IPS-18a (cell line): ENCODE measurements at regions not wholly inside any gene's neighbourhood (a gene's known extent, or its start where the extent isn't known, plus 50 kb on each side); places are given as distances from the start of the nearest gene placed in this dataset.
A peak's percentile ranks its signal among the peaks of the same experiment; 100 is the strongest.

Experiments
- H3K27ac ChIP-seq: one replicate; pipeline ENCODE4 v1.5.1; 2013; ENCODE audit warnings: low read length
- H3K27me3 ChIP-seq: one replicate; pipeline ENCODE4 v1.6.1; 2013; ENCODE audit warnings: mild to moderate bottlenecking, low read length; ENCODE audit not compliant: control insufficient read depth, insufficient read depth
- H3K36me3 ChIP-seq: one replicate; pipeline ENCODE4 v1.6.1; 2013; ENCODE audit warnings: low read depth, low read length; ENCODE audit not compliant: control insufficient read depth
- H3K4me1 ChIP-seq: one replicate; pipeline ENCODE4 v1.6.1; 2013; ENCODE audit warnings: low read depth, low read length; ENCODE audit not compliant: control insufficient read depth
- H3K4me3 ChIP-seq: one replicate; pipeline ENCODE4 v1.5.1; 2013; ENCODE audit warnings: low read length
- H3K9ac ChIP-seq: one replicate; pipeline ENCODE4 v1.6.1; 2013; ENCODE audit warnings: mild to moderate bottlenecking, low read length, moderate library complexity
- H3K9me3 ChIP-seq: one replicate; pipeline ENCODE4 v1.6.1; 2013; ENCODE audit warnings: low read depth, low read length; ENCODE audit not compliant: control insufficient read depth

DNA sequence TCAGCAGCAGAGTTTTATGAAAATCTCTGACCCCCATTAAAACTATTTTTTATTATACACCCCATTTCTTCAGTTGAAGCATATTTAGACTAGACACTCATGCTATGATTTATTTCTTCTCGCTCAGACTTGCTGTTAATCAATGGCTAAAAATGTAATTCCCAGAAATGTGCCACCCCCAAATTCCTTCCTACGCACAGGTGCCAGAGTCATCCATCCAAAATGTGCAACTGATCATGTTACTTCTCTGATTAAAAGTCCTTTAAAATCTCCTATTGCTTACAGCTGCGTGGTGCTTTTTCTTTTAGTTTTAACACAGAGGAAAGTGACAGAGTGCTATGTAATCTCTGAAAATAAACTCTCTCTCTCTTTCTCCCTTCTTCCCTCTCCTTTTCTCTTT, 954.4 kb downstream of the NCAM2 start:
- Histone ChIP-seq H3K27ac (no peak overlapping the region), H3K9me3 (no peaks in the 10 kb centered on the region), H3K9ac (no peak overlapping the region), H3K27me3 (no peaks in the 10 kb centered on the region), H3K4me3 (no peak overlapping the region), H3K4me1 (no peaks in the 10 kb centered on the region), H3K36me3 (no peaks in the 10 kb centered on the region)

GRCh38 chr21:21955204-21955603, 957.0 kb downstream of the NCAM2 start:
- H3K27me3 ChIP-seq, result no peaks in the 10 kb centered on the region

GRCh38 chr21:21957490-21957889, 959.3 kb downstream of the NCAM2 start:
- no peak overlapping the region for H3K9ac ChIP-seq
- no peak overlapping the region for H3K4me3 ChIP-seq
- H3K27me3 ChIP-seq, result no peaks in the 10 kb centered on the region
- no peaks in the 10 kb centered on the region for H3K4me1 ChIP-seq
- no peaks in the 10 kb centered on the region for H3K9me3 ChIP-seq
- no peak overlapping the region for H3K27ac ChIP-seq
- no peaks in the 10 kb centered on the region for H3K36me3 ChIP-seq

More at GRCh38 chr21:21955204-21955603, 957.0 kb downstream of the NCAM2 start:
- Histone ChIP-seq H3K4me3 (no peak overlapping the region), H3K36me3 (no peaks in the 10 kb centered on the region), H3K27ac (no peak overlapping the region), H3K4me1 (no peaks in the 10 kb centered on the region), H3K9me3 (no peaks in the 10 kb centered on the region), H3K9ac (no peak overlapping the region)

GRCh38 chr21:21963911-21964310, 965.7 kb downstream of the NCAM2 start:
- Histone ChIP-seq H3K4me3 (no peak overlapping the region), H3K27ac (no peak overlapping the region), H3K36me3 (no peaks in the 10 kb centered on the region), H3K4me1 (no peaks in the 10 kb centered on the region), H3K9ac (no peak overlapping the region), H3K9me3 (peaks cover 19% of the 10 kb centered on the region), H3K27me3 (no peaks in the 10 kb centered on the region)

DNA sequence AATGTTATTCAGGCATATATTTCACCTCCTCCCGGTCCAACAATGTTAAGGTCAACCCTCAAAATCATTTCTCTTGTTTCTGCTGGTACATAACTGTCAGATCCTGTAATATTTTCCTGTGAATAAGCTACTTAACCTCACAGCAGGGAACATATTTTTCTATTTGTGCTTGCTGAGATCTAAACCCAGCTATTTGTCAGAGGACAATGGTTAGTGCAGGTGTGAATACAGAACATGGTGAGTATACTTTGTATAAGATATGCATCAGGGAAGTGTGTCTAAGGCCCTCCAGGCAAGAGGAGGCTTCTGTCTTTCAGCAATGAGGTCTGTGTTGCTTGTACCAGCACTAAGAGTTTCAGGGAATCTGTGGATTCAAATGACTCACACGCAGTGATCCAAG, 970.6 kb downstream of the NCAM2 start:
- H3K27ac ChIP-seq, result no peak overlapping the region
- H3K9ac ChIP-seq, result no peak overlapping the region

DNA sequence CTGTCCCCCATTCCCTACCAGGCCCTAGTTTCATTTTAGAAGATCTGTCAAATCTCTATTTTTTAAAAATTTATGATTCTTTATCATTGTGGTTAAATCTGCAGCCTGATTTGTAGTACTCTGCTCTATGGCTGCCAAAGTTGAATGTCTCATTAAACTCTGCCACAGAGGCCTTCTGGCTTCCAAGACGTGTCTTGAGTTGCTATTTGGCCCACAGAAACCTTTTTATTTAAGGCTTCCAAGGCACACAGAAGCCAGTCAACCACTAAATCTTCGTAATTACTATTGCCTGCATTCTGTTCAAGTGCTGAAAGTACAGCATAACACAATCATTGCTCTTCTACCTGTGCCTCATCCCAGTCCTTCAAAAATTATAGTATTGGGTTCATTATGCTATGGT, 971.0 kb downstream of the NCAM2 start:
- Histone ChIP-seq H3K27me3 (no peaks in the 10 kb centered on the region), H3K27ac (no peak overlapping the region), H3K9ac (no peak overlapping the region), H3K9me3 (peaks cover 8% of the 10 kb centered on the region), H3K4me3 (no peak overlapping the region), H3K36me3 (no peaks in the 10 kb centered on the region), H3K4me1 (peaks cover 9% of the 10 kb centered on the region)

More for the DNA sequence above, 970.6 kb downstream of the NCAM2 start:
- Histone ChIP-seq H3K4me3 (no peak overlapping the region), H3K27me3 (no peaks in the 10 kb centered on the region), H3K9me3 (peaks cover 12% of the 10 kb centered on the region), H3K36me3 (no peaks in the 10 kb centered on the region), H3K4me1 (peaks cover 6% of the 10 kb centered on the region)

- H3K9ac ChIP-seq, result no peak overlapping the region
- no peak overlapping the region for H3K4me3 ChIP-seq
Measured at GRCh38 chr21:21971384-21971783, 973.2 kb downstream of the NCAM2 start.

GRCh38 chr21:21973806-21974205, 975.6 kb downstream of the NCAM2 start:
- peaks cover 9% of the 10 kb centered on the region for H3K4me1 ChIP-seq
- no peaks in the 10 kb centered on the region for H3K36me3 ChIP-seq
- H3K27me3 ChIP-seq, result no peaks in the 10 kb centered on the region
- no peak overlapping the region for H3K27ac ChIP-seq
- H3K4me3 ChIP-seq, result no peak overlapping the region
- peak overlapping the region; percentile 25 for H3K9ac ChIP-seq
- H3K9me3 ChIP-seq, result no peaks in the 10 kb centered on the region

More at GRCh38 chr21:21971384-21971783, 973.2 kb downstream of the NCAM2 start:
- Histone ChIP-seq H3K9me3 (peaks cover 3% of the 10 kb centered on the region), H3K27me3 (no peaks in the 10 kb centered on the region), H3K4me1 (peaks cover 9% of the 10 kb centered on the region), H3K36me3 (no peaks in the 10 kb centered on the region), H3K27ac (no peak overlapping the region)

DNA sequence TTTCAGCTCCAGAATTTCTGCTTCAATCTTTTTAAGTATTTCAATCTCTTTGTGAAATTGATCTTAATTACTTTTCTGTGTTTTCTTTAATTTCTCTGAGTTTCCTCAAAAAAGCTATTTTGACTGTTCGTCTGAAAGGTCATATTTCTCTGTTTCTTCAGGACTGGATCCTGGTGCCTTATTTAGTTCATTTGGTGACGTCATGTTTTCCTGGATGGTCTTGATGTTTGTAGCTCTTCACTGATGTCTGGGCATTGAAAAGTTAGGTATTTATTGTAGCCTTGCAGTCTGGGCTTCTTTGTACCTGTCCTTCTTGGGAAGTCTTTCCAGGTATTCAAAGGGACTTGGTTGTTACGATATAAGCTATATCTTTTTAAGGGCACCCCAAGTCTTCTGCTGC, 998.7 kb downstream of the NCAM2 start:
- no peaks in the 10 kb centered on the region for H3K27me3 ChIP-seq
- H3K4me1 ChIP-seq, result no peaks in the 10 kb centered on the region
- no peaks in the 10 kb centered on the region for H3K9me3 ChIP-seq
- no peak overlapping the region for H3K4me3 ChIP-seq
- H3K9ac ChIP-seq, result no peak overlapping the region
- no peak overlapping the region for H3K27ac ChIP-seq
- no peaks in the 10 kb centered on the region for H3K36me3 ChIP-seq

- Histone ChIP-seq H3K9ac (no peak overlapping the region), H3K4me3 (no peak overlapping the region), H3K4me1 (no peaks in the 10 kb centered on the region), H3K27ac (no peak overlapping the region), H3K9me3 (no peaks in the 10 kb centered on the region), H3K27me3 (no peaks in the 10 kb centered on the region), H3K36me3 (no peaks in the 10 kb centered on the region)
Measured at GRCh38 chr21:21997390-21998333, 999.5 kb downstream of the NCAM2 start.

DNA sequence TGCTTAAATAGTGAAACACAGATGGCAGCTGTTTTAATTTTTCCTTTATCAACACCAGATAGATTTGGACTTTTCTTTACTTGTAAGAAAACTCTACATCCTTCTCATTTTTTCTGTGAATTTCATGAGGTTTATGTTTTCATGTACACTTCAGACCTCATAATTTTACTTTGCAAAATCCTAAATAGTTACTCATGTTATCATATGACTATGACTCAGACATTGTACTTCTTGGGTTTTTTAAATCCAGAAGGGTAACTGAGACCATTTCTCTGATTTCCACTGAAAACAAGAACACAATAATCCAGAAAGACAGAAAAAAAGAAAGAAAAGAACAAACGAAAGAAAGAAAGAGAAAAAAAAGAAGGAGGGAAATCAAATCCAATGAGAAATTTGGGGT, 1021.6 kb downstream of the NCAM2 start:
- Histone ChIP-seq H3K36me3 (no peaks in the 10 kb centered on the region), H3K9me3 (no peaks in the 10 kb centered on the region), H3K27me3 (no peaks in the 10 kb centered on the region), H3K4me1 (no peaks in the 10 kb centered on the region), H3K9ac (no peak overlapping the region), H3K4me3 (no peak overlapping the region), H3K27ac (no peak overlapping the region)

DNA sequence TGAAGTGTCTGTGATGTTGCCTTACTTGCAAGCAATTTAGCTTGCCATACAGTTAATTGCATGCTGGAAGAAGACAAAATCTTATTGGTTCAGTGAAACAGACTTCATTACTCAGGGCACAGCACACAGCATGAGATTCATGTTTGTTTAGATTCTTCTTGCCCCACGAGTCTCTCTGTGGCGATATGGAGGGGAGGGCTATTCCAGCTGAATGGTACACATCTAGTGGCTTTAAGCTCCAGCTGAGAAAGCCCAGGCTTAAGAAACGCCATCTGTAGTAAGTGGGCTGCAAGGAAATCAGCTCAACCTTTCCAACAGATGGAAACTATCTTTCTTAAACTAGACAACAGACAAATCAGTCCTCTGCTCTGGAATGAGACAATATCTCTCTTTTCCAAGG, 1022.0 kb downstream of the NCAM2 start:
- no peaks in the 10 kb centered on the region for H3K4me1 ChIP-seq
- no peak overlapping the region for H3K9ac ChIP-seq
- H3K27me3 ChIP-seq, result no peaks in the 10 kb centered on the region
- H3K27ac ChIP-seq, result no peak overlapping the region
- H3K36me3 ChIP-seq, result no peaks in the 10 kb centered on the region
- no peak overlapping the region for H3K4me3 ChIP-seq
- H3K9me3 ChIP-seq, result no peaks in the 10 kb centered on the region
